Stomach (tissue), 4 donors: ENCODE measurements at regions not wholly inside any gene's neighbourhood (a gene's known extent, or its start where the extent isn't known, plus 50 kb on each side); places are given as distances from the start of the nearest gene placed in this dataset.

Experiments
- POLR2AphosphoS5 ChIP-seq, 3 donors: sonication (generic); formaldehyde crosslinking; IDR thresholded peaks; one replicate each; pipeline ENCODE4 v1.6.1; 2016; ENCODE audit warnings: antibody characterized with exemption in 3 of 3
- TF ChIP-seq, protein P1 (sequence below), 7 experiments: fragments of 450-650 bp in 4 of 7; fragments of 200-600 bp in 3 of 7; sonication (generic) in 3 of 7; IDR thresholded peaks; one replicate each; pipeline ENCODE4 v1.5.1; 2016 to 2019; ENCODE audit warnings: antibody characterized with exemption in 7 of 7, control low read depth in 2 of 7, mild to moderate bottlenecking in 1 of 7

DNA sequence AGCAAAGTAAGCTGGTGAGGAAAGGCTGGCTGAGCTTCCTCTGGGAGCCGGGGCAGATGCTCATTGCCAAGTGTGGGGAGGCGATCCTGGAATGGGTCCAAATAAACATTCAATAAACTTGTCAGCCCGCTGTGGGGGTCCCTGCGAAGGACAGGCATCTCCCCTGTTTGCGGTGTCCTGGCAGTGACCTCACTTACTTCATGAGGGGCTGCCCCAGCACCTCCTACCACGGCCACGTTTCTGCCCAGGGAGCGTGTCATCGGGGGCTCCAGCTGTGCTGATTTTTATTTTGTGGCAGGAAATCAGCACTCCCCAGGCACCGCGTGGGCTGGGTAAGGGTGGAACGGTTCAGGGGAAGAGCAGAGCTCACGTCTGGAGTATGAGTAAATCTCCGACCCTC lies 493.9 kb upstream of the B3GAT1 start:
- TF ChIP-seq, protein P1, sequence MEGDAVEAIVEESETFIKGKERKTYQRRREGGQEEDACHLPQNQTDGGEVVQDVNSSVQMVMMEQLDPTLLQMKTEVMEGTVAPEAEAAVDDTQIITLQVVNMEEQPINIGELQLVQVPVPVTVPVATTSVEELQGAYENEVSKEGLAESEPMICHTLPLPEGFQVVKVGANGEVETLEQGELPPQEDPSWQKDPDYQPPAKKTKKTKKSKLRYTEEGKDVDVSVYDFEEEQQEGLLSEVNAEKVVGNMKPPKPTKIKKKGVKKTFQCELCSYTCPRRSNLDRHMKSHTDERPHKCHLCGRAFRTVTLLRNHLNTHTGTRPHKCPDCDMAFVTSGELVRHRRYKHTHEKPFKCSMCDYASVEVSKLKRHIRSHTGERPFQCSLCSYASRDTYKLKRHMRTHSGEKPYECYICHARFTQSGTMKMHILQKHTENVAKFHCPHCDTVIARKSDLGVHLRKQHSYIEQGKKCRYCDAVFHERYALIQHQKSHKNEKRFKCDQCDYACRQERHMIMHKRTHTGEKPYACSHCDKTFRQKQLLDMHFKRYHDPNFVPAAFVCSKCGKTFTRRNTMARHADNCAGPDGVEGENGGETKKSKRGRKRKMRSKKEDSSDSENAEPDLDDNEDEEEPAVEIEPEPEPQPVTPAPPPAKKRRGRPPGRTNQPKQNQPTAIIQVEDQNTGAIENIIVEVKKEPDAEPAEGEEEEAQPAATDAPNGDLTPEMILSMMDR (IDR thresholded peaks at IDR 0.05), result no peak
- TF ChIP-seq POLR2AphosphoS5 (IDR thresholded peaks at IDR 0.05), result no peak
